ENCODE measurements at regions not wholly inside any gene's neighbourhood (a gene's known extent, or its start where the extent isn't known, plus 50 kb on each side); places are given as distances from the start of the nearest gene placed in this dataset.

GRCh38 chrY:7850191-7850590 lies 938.6 kb upstream of the AMELY start:
- no peak for TF ChIP-seq CTCF (IDR thresholded peaks at IDR 0.05; ENCODE audit: low read depth, low read length)
- no peak for TF ChIP-seq EZH2phosphoT487 (IDR thresholded peaks at IDR 0.05; ENCODE audit: low read depth)

Measured in OCI-LY3 (cell line).